HCT116 (cell line): ENCODE measurements at regions not wholly inside any gene's neighbourhood (a gene's known extent, or its start where the extent isn't known, plus 50 kb on each side); places are given as distances from the start of the nearest gene placed in this dataset.

ENCODE experiments used
- ATAC-seq: fragments of 200-7000 bp; cut with Tn5 transposase; 2 replicates; pipeline ENCODE4 v1.9.1; 2020; ENCODE audit warnings: mild to moderate bottlenecking, moderate library complexity
- BruUV-seq: library from RNA; stranded (reverse); fragments of 400-500 nt; replicated peaks from 2 replicates; lab custom pipeline; 2021; lab: Mats Ljungman, UMichigan
- CTCF ChIA-PET: fragments of 300-600 bp; sonication (Branson Sonifier 250); formaldehyde crosslinking; loops from one replicate; lab custom pipeline; 2021; ENCODE audit warnings: antibody characterized with exemption; lab: Charles Lee
- POLR2A ChIA-PET: fragments of 300-600, 350-600 bp; sonication (Branson Sonifier 250); formaldehyde crosslinking; loops from one replicate; lab custom pipeline; 2021; ENCODE audit warnings: antibody characterized with exemption; lab: Charles Lee
- RAD21 ChIA-PET, 2 experiments: fragments of 300-600 bp; sonication (Branson Sonifier 250); formaldehyde crosslinking; loops; one replicate each; lab custom pipeline; 2023; ENCODE audit warnings: low total read pairs in 2 of 2; ENCODE audit not compliant: uncharacterized antibody in 2 of 2, unreplicated experiment in 2 of 2, low non-redundant PET in 1 of 2; lab: Charles Lee
- DNase-seq: peaks from one replicate; pipeline ENCODE4 v3.0.0-alpha.2; 2010; ENCODE audit warnings: low read depth, low spot score
- H2AFZ ChIP-seq: fragments of 200-600 bp; shearing (Covaris generic), sonication (generic); 2 replicates; pipeline ENCODE4 v1.6.1; 2017; ENCODE audit warnings: low read depth, mixed run types, mixed read lengths, antibody characterized with exemption, low read length; ENCODE audit not compliant: poor library complexity, severe bottlenecking
- H3K27ac ChIP-seq: 2 replicates; pipeline ENCODE4 v1.5.1; 2012; ENCODE audit warnings: low read depth, low read length
- H3K27me3 ChIP-seq: fragments of 200-600 bp; sonication (generic); 2 replicates; pipeline ENCODE4 v1.6.1; 2016; ENCODE audit warnings: mixed run types, low read length, mixed read lengths; ENCODE audit not compliant: insufficient read depth
- H3K36me3 ChIP-seq, 2 experiments: fragments of 200-500 bp in 1 of 2; fragments of 200-600 bp in 1 of 2; sonication (Bioruptor generic) in 1 of 2; sonication (generic) in 1 of 2; 2 replicates each; pipeline versions ENCODE4 v1.5.1 to v1.6.1; 2014 to 2016; ENCODE audit warnings: low read length in 2 of 2, inconsistent platforms in 1 of 2, mixed read lengths in 1 of 2, mixed run types in 1 of 2; ENCODE audit not compliant: insufficient read depth in 2 of 2, control insufficient read depth in 1 of 2
- H3K4me1 ChIP-seq, 2 experiments: fragments of 200-600 bp in 1 of 2; sonication (generic) in 1 of 2; 2 replicates each; pipeline versions ENCODE4 v1.5.1 to v1.6.1; 2012 to 2017; ENCODE audit warnings: low read length in 2 of 2, inconsistent platforms in 1 of 2, mild to moderate bottlenecking in 1 of 2, mixed read lengths in 1 of 2, mixed run types in 1 of 2, moderate library complexity in 1 of 2; ENCODE audit not compliant: insufficient read depth in 2 of 2, control insufficient read depth in 1 of 2
- H3K4me2 ChIP-seq: fragments of 200-600 bp; sonication (generic); 2 replicates; pipeline ENCODE4 v1.6.1; 2017; ENCODE audit warnings: mixed run types, low read length, mixed read lengths
- H3K4me3 ChIP-seq, 2 experiments: fragments of 200-600 bp in 1 of 2; sonication (generic) in 1 of 2; replicated peaks in 1 of 2; 2 replicates each; pipeline ENCODE4 v1.5.1; 2011 to 2016; ENCODE audit warnings: low read length in 2 of 2, control low read depth in 1 of 2, low read depth in 1 of 2, mild to moderate bottlenecking in 1 of 2, mixed read lengths in 1 of 2, mixed run types in 1 of 2
- H3K79me2 ChIP-seq: fragments of 200-600 bp; sonication (generic); 2 replicates; pipeline ENCODE4 v1.6.1; 2017; ENCODE audit warnings: mild to moderate bottlenecking, mixed run types, low read length, moderate library complexity, mixed read lengths; ENCODE audit not compliant: insufficient read depth
- H3K9ac ChIP-seq: fragments of 200-600 bp; sonication (generic); 2 replicates; pipeline ENCODE4 v1.6.1; 2016; ENCODE audit warnings: low read length, mixed read lengths
- H3K9me2 ChIP-seq: fragments of 200-600 bp; sonication (generic), shearing (Covaris generic); 2 replicates; pipeline ENCODE4 v1.6.1; 2017; ENCODE audit warnings: mixed run types, mild to moderate bottlenecking, moderate library complexity; ENCODE audit not compliant: insufficient read depth
- H3K9me3 ChIP-seq, 2 experiments: fragments of 200-500 bp in 1 of 2; fragments of 200-600 bp in 1 of 2; sonication (Bioruptor generic) in 1 of 2; sonication (generic) in 1 of 2; 2 replicates each; pipeline ENCODE4 v1.6.1; 2014 to 2017; ENCODE audit warnings: low read length in 2 of 2, mixed read lengths in 2 of 2, inconsistent platforms in 1 of 2, low read depth in 1 of 2, mild to moderate bottlenecking in 1 of 2, mixed run types in 1 of 2, moderate library complexity in 1 of 2; ENCODE audit not compliant: control insufficient read depth in 1 of 2, insufficient read depth in 1 of 2
- H4K20me1 ChIP-seq: fragments of 200-600 bp; sonication (generic), shearing (Covaris generic); 2 replicates; pipeline ENCODE4 v1.6.1; 2017; ENCODE audit warnings: mixed run types, mild to moderate bottlenecking, moderate library complexity; ENCODE audit not compliant: insufficient read depth
- CEBPB ChIP-seq: IDR thresholded peaks from 2 replicates; pipeline ENCODE4 v1.6.1; 2012; ENCODE audit warnings: low read depth
- EGR1 ChIP-seq: IDR thresholded peaks from 2 replicates; pipeline ENCODE4 v1.6.1; 2012; ENCODE audit warnings: low read depth
- ELF1 ChIP-seq: IDR thresholded peaks from 2 replicates; pipeline ENCODE4 v1.6.1; 2012; ENCODE audit warnings: low read depth, borderline replicate concordance
- JUND ChIP-seq: IDR thresholded peaks from 2 replicates; pipeline ENCODE4 v1.6.1; 2012
- POLR2A ChIP-seq: IDR thresholded peaks from 2 replicates; pipeline ENCODE4 v1.7.0; 2011; ENCODE audit warnings: borderline replicate concordance; ENCODE audit not compliant: insufficient read depth, insufficient read length; ENCODE audit errors: extremely low read depth
- RAD21 ChIP-seq: IDR thresholded peaks from 2 replicates; pipeline ENCODE4 v1.6.1; 2012; ENCODE audit warnings: low read depth, mild to moderate bottlenecking
- SIN3A ChIP-seq: IDR thresholded peaks from 2 replicates; pipeline ENCODE4 v1.6.1; 2012; ENCODE audit warnings: low read depth
- ZFX ChIP-seq: fragments of 450-650 bp; IDR thresholded peaks from 2 replicates; pipeline ENCODE4 v1.6.1; 2017
- intact Hi-C: fragments of 100-400 bp; cut with micrococcal nuclease; formaldehyde crosslinking; loops from 2 replicates; pipeline ENCODE4 v1.10.0; 2022
- TF ChIP-seq, protein P1 (sequence below): IDR thresholded peaks from 2 replicates; pipeline ENCODE4 v1.6.1; 2012
- TF ChIP-seq, protein P2 (sequence below): IDR thresholded peaks from 2 replicates; pipeline ENCODE4 v1.6.1; 2012
- TF ChIP-seq, protein P3 (sequence below): IDR thresholded peaks from 2 replicates; pipeline ENCODE4 v1.6.1; 2012; ENCODE audit warnings: low read depth

DNA sequence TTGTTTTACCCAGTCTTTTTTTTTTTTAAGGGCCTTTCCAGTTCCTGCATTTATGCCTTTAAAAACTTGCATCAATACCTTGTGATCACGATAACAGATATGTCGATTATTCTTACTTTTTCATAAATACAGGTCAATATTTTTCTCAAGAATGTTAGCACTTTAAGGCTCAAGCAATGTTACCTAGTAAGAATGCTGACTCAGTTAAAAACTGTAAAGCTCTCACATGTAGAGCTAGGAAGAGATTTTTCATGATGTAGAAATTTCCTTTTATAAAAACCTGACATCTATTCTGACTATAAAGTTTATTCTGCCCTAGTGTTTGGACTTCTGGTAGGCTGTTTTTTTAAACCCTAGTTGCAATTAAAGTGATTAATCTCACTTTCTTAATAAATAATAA lies 684.0 kb downstream of the ZBBX start:
- Histone ChIP-seq H2AFZ (no peak overlapping the region), H3K4me3 (no peak overlapping the region), H3K9ac (no peak overlapping the region), H4K20me1 (no peaks in the 10 kb centered on the region), H3K4me1 (no peaks in the 10 kb centered on the region), H3K9me3 (no peaks in the 10 kb centered on the region), H3K27ac (no peak overlapping the region), H3K79me2 (no peaks in the 10 kb centered on the region), H3K36me3 (no peaks in the 10 kb centered on the region), H3K9me2 (no peaks in the 10 kb centered on the region), H3K4me2 (no peak overlapping the region)
- ATAC-seq (no peak), DNase-seq (no peak)
- intact Hi-C loops, result no loop called here
- RAD21 ChIA-PET, result no interaction called here
- POLR2A ChIA-PET, result no interaction called here
- CTCF ChIA-PET, result no interaction called here
- no peak for TF ChIP-seq ZFX
- TF ChIP-seq POLR2A, result no peak
- TF ChIP-seq, protein P1, sequence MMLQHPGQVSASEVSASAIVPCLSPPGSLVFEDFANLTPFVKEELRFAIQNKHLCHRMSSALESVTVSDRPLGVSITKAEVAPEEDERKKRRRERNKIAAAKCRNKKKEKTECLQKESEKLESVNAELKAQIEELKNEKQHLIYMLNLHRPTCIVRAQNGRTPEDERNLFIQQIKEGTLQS, result no peak
- TF ChIP-seq, protein P2, sequence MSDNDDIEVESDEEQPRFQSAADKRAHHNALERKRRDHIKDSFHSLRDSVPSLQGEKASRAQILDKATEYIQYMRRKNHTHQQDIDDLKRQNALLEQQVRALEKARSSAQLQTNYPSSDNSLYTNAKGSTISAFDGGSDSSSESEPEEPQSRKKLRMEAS, result no peak
- no peak for TF ChIP-seq SIN3A
- TF ChIP-seq, protein P3, sequence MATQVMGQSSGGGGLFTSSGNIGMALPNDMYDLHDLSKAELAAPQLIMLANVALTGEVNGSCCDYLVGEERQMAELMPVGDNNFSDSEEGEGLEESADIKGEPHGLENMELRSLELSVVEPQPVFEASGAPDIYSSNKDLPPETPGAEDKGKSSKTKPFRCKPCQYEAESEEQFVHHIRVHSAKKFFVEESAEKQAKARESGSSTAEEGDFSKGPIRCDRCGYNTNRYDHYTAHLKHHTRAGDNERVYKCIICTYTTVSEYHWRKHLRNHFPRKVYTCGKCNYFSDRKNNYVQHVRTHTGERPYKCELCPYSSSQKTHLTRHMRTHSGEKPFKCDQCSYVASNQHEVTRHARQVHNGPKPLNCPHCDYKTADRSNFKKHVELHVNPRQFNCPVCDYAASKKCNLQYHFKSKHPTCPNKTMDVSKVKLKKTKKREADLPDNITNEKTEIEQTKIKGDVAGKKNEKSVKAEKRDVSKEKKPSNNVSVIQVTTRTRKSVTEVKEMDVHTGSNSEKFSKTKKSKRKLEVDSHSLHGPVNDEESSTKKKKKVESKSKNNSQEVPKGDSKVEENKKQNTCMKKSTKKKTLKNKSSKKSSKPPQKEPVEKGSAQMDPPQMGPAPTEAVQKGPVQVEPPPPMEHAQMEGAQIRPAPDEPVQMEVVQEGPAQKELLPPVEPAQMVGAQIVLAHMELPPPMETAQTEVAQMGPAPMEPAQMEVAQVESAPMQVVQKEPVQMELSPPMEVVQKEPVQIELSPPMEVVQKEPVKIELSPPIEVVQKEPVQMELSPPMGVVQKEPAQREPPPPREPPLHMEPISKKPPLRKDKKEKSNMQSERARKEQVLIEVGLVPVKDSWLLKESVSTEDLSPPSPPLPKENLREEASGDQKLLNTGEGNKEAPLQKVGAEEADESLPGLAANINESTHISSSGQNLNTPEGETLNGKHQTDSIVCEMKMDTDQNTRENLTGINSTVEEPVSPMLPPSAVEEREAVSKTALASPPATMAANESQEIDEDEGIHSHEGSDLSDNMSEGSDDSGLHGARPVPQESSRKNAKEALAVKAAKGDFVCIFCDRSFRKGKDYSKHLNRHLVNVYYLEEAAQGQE, result no peak
- TF ChIP-seq EGR1, result no peak
- no peak for TF ChIP-seq JUND
- no peak for TF ChIP-seq ELF1
- TF ChIP-seq RAD21, result no peak
- TF ChIP-seq CEBPB, result no peak
- TF ChIP-seq, all 23 proteins: peak for 0
- BruUV-seq, result no TSS peak
- H3K27me3 ChIP-seq, result no peaks in the 10 kb centered on the region
